ENCODE measurements at regions not wholly inside any gene's neighbourhood (a gene's known extent, or its start where the extent isn't known, plus 50 kb on each side); places are given as distances from the start of the nearest gene placed in this dataset.
"Not testable (repeated sequence)": the region's sequence is repeated elsewhere in the genome, so short reads cannot be mapped to it uniquely, and the experiment has no call there.

- H3K4me1 ChIP-seq (ENCODE audit: control insufficient read depth, insufficient read depth, low read length); CTCF ChIA-PET; H3K4me3 ChIP-seq (ENCODE audit: low read depth, low read length); H3K27ac ChIP-seq (ENCODE audit: extremely low read depth, low read depth, low read length); H3K36me3 ChIP-seq (ENCODE audit: control insufficient read depth in 2 of 2, insufficient read depth in 1 of 2, low read length in 2 of 2); POLR2A ChIA-PET; H3K9me3 ChIP-seq (ENCODE audit: control insufficient read depth, insufficient read depth, low read depth, low read length): not testable (repeated sequence)
Observed at GRCh38 chr9:62526306-62526705, 1336.5 kb downstream of the SPATA31A7 start.

- CTCF ChIA-PET = not testable (repeated sequence)
Observed at GRCh38 chr9:62532162-62532776, 1342.4 kb downstream of the SPATA31A7 start.

DNA sequence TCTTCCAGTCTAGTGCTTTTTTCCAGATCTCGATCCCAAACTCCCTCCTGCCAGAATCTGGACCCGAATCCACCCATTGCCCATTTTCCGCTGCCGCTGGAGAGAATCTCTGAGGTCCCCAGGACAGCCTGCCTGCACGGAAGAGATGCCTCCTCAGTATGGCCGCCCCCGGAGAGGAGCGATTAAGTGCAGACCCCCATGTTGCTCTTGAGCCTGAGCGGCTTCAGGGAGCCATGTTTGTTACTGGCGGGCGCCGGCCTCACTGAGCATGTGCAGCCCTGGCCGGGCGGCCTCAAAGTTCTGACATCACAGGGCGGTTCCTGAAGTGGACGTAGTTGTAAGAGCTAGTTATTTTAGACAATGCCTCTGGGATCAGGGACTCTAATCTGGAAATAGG, 1342.9 kb downstream of the SPATA31A7 start:
- H3K4me3 ChIP-seq (ENCODE audit: low read depth, low read length); POLR2A ChIA-PET; CTCF ChIA-PET; H3K27ac ChIP-seq (ENCODE audit: extremely low read depth, low read depth, low read length); H3K4me1 ChIP-seq (ENCODE audit: control insufficient read depth, insufficient read depth, low read length); H3K36me3 ChIP-seq (ENCODE audit: control insufficient read depth in 2 of 2, insufficient read depth in 1 of 2, low read length in 2 of 2); H3K9me3 ChIP-seq (ENCODE audit: control insufficient read depth, insufficient read depth, low read depth, low read length): not testable (repeated sequence)

More at GRCh38 chr9:62532162-62532776, 1342.4 kb downstream of the SPATA31A7 start:
- H3K36me3 ChIP-seq (ENCODE audit: control insufficient read depth in 2 of 2, insufficient read depth in 1 of 2, low read length in 2 of 2); POLR2A ChIA-PET; H3K4me1 ChIP-seq (ENCODE audit: control insufficient read depth, insufficient read depth, low read length); H3K27ac ChIP-seq (ENCODE audit: extremely low read depth, low read depth, low read length); H3K9me3 ChIP-seq (ENCODE audit: control insufficient read depth, insufficient read depth, low read depth, low read length); H3K4me3 ChIP-seq (ENCODE audit: low read depth, low read length): not testable (repeated sequence)
- 0 out of 2 replicates have a peak, but pooled peaks have one; percentile 26 for TF ChIP-seq ZNF335 (tag by site-specific recombination; conservative IDR thresholded peaks at IDR 0.05)

DNA sequence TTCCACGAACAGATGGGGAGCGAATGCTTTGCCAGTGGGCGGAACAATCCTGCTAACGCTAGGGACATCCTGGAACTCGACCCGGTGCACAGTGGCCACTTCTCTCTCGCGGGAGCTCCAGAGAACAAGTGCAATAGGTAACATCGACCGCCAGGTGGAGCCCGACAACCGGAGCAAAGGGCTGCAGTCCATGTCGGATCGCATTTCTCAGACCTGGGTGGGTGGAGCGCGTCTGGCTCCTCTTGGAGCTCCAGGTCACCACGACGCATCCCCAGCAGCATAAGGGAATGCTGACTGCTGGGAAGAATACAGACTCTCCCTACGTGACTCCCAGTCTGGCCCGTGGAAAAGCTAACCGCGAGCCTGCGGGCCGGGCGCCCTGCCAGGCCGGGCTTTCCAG, 1360.7 kb downstream of the SPATA31A7 start:
- H3K9me3 ChIP-seq (ENCODE audit: control insufficient read depth, insufficient read depth, low read depth, low read length); CTCF ChIA-PET; H3K27ac ChIP-seq (ENCODE audit: extremely low read depth, low read depth, low read length); POLR2A ChIA-PET; H3K4me3 ChIP-seq (ENCODE audit: low read depth, low read length); H3K36me3 ChIP-seq (ENCODE audit: control insufficient read depth in 2 of 2, insufficient read depth in 1 of 2, low read length in 2 of 2); H3K4me1 ChIP-seq (ENCODE audit: control insufficient read depth, insufficient read depth, low read length): not testable (repeated sequence)

- POLR2A ChIA-PET; H3K27ac ChIP-seq (ENCODE audit: extremely low read depth, low read depth, low read length); H3K4me3 ChIP-seq (ENCODE audit: low read depth, low read length); H3K4me1 ChIP-seq (ENCODE audit: control insufficient read depth, insufficient read depth, low read length); CTCF ChIA-PET; H3K36me3 ChIP-seq (ENCODE audit: control insufficient read depth in 2 of 2, insufficient read depth in 1 of 2, low read length in 2 of 2); H3K9me3 ChIP-seq (ENCODE audit: control insufficient read depth, insufficient read depth, low read depth, low read length): not testable (repeated sequence)
Observed at GRCh38 chr9:62560603-62561002, 1370.8 kb downstream of the SPATA31A7 start.

DNA sequence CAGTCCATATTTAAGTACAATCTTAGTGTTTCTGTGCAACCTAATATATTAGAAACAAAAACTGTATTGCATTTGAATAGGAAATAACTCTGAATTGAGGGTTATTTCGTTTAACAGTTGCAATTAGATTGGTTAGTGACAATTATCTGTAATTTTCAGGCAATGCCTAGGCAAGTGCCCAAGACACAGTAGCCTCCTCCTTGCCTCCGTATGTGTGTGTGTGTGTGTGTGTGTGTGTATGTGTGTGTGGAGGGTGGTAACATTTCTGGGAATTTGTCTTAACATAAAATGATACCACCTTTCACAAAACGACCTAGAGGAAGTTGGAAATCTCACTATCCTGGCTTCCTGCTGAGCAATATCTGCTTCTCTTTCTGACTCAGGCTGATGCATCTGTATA, 1375.3 kb downstream of the SPATA31A7 start:
- CTCF ChIA-PET; H3K9me3 ChIP-seq (ENCODE audit: control insufficient read depth, insufficient read depth, low read depth, low read length); H3K27ac ChIP-seq (ENCODE audit: extremely low read depth, low read depth, low read length); H3K36me3 ChIP-seq (ENCODE audit: control insufficient read depth in 2 of 2, insufficient read depth in 1 of 2, low read length in 2 of 2); H3K4me3 ChIP-seq (ENCODE audit: low read depth, low read length); POLR2A ChIA-PET; H3K4me1 ChIP-seq (ENCODE audit: control insufficient read depth, insufficient read depth, low read length): not testable (repeated sequence)

DNA sequence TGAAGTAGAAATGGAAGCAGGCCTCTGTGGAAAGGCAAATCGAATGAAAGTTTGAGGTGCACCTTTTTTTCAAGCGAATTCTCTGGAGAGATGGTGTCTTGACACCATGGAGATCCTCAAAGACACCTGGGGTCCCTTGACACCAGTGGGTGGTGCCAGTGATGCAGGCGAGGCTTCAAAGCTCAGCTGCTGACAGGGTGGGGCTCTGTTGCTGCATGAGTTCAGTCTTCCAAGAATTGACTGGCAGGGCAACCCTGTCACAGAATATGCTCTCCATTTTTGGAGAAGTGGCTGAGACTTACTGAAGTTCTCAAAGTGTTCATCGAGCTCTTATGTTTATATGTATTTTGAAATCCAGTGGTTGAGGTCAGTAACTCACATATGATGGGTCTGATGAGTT, 1376.6 kb downstream of the SPATA31A7 start:
- H3K4me3 ChIP-seq (ENCODE audit: low read depth, low read length); CTCF ChIA-PET; H3K36me3 ChIP-seq (ENCODE audit: control insufficient read depth in 2 of 2, insufficient read depth in 1 of 2, low read length in 2 of 2); H3K4me1 ChIP-seq (ENCODE audit: control insufficient read depth, insufficient read depth, low read length); H3K27ac ChIP-seq (ENCODE audit: extremely low read depth, low read depth, low read length); POLR2A ChIA-PET; H3K9me3 ChIP-seq (ENCODE audit: control insufficient read depth, insufficient read depth, low read depth, low read length): not testable (repeated sequence)

- H3K9me3 ChIP-seq (ENCODE audit: control insufficient read depth, insufficient read depth, low read depth, low read length); H3K36me3 ChIP-seq (ENCODE audit: control insufficient read depth in 2 of 2, insufficient read depth in 1 of 2, low read length in 2 of 2); H3K27ac ChIP-seq (ENCODE audit: extremely low read depth, low read depth, low read length); POLR2A ChIA-PET; H3K4me3 ChIP-seq (ENCODE audit: low read depth, low read length); H3K4me1 ChIP-seq (ENCODE audit: control insufficient read depth, insufficient read depth, low read length); CTCF ChIA-PET: not testable (repeated sequence)
Observed at GRCh38 chr9:62597128-62597527, 1407.3 kb downstream of the SPATA31A7 start.

Measured in HEK293 (cell line).